ENCODE measurements at regions not wholly inside any gene's neighbourhood (a gene's known extent, or its start where the extent isn't known, plus 50 kb on each side); places are given as distances from the start of the nearest gene placed in this dataset.

DNA sequence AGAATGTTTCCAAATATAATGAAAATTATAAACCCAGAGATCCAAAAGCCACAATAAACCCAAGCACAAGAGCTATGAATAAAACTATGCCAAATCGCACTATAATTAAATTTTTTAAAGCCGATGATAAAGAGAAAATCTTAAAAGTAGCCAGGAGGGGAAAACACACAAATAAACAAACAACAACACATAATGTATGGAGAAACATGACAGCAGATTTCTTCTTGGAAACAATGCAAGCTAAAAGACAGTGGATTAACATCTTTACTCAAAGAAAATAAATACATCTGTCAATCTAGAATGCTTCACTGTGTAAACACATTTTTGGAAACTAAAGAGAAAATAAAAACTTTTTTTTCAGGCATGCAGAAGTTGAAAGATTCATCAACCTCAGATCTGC is 53.0 kb upstream of the SMOX start:
- H3K27ac ChIP-seq = no peak overlapping the region
- no peak overlapping the region for H3K4me3 ChIP-seq

DNA sequence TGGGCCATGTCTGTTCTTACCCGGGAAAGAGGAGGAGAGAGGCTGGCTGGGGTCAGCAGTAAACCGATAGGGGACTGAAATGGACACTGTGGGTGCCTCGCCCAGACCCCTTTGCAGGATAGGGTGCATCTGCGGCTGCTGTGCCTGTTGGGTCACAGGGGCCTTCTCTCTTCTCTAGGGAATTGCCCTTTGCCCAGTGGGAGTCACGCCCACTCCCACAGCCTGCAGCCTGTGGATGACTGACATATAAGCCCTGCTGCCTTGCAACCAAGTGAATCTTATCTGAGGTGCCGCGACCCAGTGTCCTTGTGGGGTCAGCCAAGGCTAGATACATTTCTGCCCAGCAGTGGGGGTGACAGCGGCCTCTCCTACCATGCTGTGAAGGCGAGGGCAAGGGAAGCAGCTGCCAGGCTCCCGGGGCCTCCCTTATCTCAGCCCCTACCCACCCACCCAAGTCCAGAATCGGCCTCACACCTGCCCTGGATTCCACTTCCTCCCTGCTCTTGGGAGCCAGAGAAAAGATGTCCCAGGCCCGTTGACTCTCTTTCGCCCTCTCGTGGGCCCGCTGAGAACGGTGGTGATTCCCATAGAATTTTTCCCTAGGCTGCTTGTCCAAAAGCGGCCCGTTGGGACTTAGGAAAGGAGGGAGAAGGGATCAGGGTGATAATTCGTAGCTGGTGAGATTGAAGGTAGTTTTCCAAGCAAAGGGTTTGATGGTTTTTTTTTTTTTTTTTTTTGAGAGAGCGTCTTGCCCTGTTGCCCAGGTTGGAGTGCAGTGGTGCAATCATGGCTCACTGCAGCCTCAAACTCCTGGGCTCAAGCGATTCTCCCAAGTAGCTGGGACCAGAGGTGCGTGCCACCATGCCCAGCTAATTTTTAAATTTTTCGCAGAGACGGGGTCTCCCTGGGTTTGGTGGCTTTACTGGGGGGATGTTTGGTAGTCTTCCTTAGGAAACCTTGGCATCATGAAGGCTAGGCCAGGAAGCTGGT is 56.8 kb upstream of the SMOX start:
- peak overlapping the region in 2 of 21 experiments; percentile 11 to 18 for H3K27ac ChIP-seq
- no peak overlapping the region for H3K4me3 ChIP-seq

DNA sequence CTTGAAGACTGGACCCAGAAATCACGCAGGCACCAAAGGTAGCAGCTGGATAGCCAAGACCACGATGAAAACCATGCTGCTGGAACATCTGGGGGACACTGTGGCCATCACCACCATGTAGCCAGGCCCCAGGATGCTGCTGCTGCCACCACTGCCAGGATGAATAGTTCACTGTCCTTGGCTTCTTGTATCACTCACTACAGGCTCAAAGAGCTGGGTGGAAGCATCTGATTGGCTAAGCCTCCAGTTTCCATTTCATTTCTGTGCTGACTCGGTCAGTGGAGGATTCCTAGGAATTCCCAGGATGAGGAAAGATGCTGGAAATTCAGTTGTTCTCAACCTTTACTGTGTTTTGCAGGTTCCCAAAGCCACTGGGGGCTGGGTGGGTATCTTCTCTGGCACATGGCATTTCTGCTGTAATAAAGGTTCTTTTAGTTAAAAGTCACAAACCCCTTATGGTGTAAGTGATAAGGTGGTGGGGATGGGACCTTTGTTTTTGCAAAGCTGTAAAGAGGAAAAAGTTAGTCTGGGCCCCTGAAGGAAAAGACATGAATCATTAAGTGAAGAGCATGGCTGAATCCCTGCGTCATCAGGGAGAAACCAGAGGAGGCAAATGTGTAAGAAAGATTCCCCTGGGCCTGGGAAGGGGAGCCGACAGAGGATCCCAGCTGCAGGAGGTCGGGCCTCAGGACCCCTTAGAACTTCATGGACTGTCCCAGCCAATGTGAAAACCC is 57.7 kb upstream of the SMOX start:
- H3K27ac ChIP-seq = peak overlapping the region in 2 of 21 experiments; percentile 11 to 18

DNA sequence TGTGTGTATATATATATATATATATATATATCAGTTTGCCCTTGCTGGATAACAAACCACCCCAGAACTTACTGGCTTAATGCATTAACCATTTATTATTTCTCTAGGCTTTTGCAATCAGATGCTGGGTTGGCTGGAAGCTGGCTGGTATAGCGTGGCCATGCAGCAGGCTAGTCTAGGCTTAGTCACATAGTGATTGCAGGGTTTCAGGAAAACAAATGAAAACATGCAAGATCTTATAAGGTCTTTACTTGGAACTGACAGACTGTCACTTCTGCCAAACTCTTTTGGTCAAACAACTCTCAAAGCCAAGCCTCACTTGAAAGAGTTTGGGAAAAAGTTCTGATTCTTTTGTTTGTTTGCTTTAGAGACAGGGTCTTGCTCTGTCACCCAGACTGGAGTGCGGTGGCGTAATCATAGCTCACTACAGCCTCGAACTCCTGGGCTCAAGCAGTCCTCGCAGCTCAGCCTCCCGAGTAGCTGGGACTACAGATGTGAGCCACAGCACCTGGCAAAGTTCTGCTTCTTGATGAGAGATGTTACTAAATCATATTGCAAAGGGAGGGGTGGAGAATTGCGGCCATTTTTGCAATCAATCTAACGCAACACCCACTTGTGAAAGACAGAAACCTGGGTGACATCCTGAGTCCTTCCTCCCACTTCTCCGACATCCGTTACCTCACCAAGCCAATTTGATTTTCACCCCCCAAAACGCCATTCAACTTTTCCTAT is 58.7 kb upstream of the SMOX start:
- no peak overlapping the region for H3K4me3 ChIP-seq
- H3K27ac ChIP-seq = peak overlapping the region in 1 of 21 experiments; percentile 22

More for the DNA sequence above, 57.7 kb upstream of the SMOX start:
- no peak overlapping the region for H3K4me3 ChIP-seq

DNA sequence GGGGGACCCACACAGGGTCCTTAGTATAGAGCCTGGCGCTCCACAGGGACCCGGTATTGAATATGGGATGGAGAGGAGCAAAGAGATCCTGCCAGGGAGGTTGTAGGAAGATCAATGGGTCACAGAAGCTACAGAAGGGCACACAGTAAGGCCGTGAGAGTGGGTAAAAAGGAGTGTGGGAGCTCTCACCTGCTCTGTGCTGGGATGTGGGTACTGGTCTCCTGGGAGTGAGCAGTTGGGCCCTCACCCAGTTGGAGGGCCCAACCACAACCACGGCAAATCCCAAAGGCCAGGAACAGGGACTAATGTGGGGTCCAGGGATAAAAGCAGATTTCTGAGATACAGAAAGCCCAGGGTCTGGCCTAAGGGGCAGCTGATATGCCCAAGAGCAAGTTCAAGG is 59.9 kb upstream of the SMOX start:
- Histone ChIP-seq H3K27ac (no peak overlapping the region), H3K4me3 (no peak overlapping the region)

DNA sequence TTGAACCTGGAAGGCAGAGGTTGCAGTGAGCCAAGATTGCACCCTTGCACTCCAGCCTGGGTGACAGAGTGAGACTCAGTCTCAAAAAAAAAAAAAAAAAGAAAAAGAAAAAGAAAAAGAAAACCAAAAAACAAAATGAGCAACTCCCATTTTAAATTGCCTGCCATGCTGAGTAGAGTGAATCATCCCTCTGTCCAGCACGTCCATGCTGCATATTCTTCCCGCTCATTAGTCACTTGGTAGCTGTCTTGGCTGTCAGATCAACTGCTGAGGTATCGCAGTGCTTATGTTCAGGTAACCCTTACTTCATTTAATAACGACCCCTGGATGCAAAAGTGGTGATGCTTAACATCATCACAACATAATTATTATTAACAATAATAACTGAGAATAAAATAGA is 60.7 kb upstream of the SMOX start:
- Histone ChIP-seq H3K4me3 (no peak overlapping the region), H3K27ac (no peak overlapping the region)

DNA sequence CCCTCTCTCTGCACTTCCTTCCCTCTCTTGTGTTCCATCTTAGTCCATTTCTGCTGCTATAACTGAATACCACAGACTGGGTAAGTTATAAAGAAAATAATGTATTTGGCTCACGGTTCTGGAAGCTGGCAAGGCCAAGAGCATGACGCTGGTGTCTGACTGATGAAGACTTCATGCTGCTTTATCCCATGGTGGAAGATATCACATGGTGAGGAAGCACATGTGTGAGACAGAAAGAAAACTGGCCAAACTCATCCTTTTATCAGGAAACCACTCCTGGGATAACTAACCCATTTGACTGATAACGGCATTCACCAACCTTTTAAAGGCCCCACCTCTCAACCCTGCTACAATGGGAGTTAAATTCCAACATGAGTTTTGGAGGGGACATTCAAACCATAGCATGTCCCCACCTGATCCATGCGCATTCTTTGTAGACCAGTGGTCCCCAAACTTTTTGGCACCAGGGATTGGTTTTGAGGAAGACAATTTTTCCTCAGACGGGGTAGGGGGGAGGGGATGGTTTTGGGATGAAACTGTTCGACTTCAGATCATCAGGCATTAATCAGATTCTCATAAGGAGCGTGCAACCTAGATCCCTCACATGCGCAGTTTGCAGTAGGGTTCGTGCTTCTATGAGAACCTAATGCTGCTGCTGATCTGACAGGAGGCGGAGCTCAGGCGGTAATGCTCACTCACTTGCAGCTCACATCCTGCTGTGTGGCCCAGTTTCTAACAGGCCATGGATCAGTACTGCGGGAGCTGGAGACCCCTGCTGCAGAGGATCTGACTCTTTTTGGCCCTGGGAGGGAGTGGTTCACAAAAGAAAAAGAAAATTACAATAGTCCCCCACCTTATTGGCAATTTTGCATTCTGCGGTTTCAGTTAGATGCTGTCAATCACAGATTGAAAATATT is 61.6 kb upstream of the SMOX start:
- Histone ChIP-seq H3K4me3 (no peak overlapping the region), H3K27ac (no peak overlapping the region)

DNA sequence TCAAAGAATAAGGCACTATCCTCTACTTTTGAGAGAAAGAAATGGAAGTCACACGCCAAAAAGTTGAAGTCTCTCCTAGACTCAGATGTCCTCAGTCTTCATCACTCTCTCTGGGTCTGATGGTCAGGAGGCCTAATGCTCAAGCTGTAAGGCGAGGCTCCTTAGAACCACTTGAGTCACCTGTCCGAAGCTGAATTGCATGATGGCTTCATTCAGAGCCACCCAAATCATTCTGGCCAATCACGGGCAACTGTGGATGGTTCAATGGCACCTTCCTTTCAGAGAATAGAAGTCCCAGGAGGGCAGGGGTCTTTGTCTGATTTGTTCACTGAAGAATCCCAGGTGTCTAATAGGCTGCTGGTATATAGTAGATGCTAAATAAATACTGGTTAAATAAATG is 63.9 kb upstream of the SMOX start:
- H3K27ac ChIP-seq = peak overlapping the region in 1 of 21 experiments; percentile 14
- no peak overlapping the region for H3K4me3 ChIP-seq

DNA sequence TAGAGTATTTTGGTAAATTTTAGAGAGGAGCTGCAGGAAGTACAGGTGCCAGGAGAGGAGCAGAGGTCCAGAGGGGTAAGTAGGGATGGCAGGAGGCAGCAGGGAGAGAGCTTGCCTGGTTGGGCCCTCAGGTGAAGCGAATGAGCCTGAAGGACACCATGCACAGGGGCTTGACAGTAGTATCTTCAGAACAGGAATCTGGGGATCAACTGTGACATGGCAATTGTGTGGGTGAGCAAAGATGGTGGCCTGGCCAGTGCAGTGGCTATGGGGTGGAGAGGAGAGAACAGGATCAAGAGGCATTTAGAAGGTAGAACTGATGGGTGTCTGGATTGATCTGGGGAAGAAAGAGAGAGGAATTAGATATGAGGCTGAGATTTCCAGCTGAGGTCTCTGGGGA is 64.5 kb upstream of the SMOX start:
- Histone ChIP-seq H3K27ac (peak overlapping the region in 4 of 21 experiments; percentile 60 to 84 (median 68)), H3K4me3 (no peak overlapping the region)

DNA sequence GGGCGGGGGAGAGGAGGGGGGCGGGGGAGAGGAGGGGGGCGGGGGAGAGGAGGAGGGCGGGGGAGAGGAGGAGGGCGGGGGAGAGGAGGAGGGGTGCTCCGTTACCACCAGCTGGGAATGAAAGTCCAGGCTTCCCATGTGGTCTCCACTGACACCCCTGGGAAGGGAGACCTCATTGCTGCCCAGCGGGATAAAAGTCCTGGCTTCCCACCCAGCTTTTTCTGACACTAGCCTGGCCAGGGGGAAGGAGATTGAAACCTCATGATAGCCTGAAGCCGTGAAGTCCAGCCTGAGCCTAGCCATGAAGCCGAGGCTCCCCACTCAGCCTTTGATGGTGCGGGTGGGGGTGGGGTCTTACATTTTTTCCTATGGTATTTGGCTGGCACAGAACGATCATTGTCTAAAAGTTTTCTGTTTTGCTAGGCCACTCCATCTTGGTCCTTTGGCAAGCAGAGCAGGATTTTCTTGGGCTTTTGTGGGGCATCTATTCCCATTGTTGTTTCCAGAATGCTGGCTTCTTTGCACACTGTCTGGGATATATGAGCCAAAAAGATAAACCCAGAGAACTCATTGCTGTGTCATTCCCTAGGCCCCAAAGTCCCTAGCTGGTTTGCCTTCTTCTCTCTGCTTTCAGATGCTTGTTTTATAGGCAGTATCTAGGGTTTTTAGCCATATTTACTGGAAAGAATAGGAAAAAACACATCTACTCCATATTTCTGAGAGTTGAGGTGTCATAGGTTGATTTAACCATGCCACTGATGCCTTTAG is 65.3 kb upstream of the SMOX start:
- H3K27ac ChIP-seq = peak overlapping the region in 16 of 21 experiments; percentile 2 to 84 (median 58)

DNA sequence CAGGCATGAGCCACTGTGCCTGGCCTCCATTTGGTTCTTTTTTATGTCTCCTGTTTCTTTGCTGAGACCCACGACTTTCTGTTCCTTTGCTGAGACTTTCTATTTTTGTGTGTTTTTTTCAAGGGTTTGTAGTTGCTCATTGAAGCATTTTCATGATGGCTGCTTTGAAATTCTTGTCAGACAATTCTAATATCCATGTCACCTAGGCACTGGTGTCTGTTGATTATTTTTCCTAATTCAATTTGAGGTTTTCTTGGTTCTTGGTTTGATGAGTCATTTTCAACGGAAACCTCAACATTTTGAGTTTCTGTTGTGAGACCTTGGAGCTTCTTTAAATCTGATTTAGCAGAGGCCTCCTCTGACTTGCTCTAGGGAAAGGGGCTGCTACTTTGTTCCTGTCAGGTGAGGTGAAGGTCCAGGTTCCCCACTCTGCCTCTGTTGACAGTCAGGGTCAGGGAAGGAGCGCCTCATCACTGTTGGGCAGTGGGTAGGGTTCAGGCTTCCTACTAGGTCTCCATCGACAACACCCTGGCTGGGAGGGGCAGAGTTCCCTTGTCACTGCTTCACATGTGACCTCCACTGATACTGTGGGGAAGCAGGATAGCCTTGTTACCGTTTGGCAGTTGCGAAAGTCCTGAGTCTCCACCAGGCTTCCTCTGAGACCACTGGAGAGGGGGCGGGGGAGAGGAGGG is 66.1 kb upstream of the SMOX start:
- peak overlapping the region in 18 of 21 experiments; percentile 0 to 84 (median 65) for H3K27ac ChIP-seq
- no peak overlapping the region for H3K4me3 ChIP-seq

More for the DNA sequence above, 65.3 kb upstream of the SMOX start:
- no peak overlapping the region for H3K4me3 ChIP-seq

DNA sequence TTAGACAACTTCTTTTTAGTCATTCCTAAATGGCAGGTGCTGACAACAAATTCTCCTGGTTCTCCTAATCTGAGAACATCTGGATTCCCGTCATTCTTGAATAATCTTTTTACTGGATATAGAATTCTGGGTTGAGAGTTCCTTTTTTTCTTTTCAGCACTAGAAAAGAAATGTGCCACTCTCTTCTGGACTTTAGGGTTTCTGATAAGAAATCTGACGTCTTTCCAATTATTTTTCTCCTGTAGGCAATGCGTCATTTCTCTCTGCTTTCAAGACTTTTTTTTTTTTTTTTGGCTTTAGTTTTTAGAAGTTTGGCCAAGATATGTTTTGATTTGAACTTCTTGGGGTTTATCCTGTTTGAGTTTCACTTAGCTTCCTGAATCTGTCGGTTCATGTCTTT is 66.1 kb upstream of the RNF24 start:
- Histone ChIP-seq H3K27ac (no peak overlapping the region), H3K4me3 (no peak overlapping the region)

DNA sequence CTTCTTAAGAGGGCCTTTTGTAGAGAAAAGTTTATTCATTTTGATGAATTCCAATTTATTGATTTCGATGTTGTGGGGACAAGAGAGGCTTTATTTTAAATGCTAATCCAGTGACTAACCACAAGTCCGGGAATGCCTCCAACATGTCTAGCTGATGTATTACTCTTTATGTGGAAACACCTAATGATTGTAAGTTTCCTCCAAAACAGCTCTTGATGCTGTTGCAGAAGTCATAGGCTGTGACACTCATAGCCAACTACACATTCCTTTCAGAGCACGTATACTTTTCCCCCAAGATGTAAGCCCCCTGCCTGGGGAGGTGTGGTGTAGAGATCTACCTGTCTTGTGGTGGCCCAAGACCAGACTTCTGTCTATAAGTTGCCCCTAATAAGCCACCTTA is 61.3 kb upstream of the RNF24 start:
- H3K27ac ChIP-seq = no peak overlapping the region
- H3K4me3 ChIP-seq = no peak overlapping the region

DNA sequence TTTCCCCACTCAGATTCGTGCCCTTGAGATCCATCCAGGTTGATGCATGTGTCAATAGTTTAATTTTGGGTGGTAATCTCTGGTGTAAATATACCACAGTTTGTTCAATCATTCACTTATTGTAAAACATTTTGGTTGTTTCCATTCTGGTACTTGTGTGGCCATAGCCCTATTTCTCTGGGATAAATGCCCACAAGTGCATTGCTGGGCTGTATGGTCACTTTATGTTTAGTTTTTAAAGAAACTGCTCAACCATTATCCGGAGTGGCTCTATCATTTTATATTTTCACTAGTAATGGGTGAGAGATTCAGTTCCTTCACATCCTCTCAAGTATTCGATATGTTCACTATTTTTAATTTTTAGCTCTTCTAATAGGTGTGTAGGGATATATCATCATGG is 60.7 kb upstream of the RNF24 start:
- Histone ChIP-seq H3K27ac (no peak overlapping the region), H3K4me3 (no peak overlapping the region)

DNA sequence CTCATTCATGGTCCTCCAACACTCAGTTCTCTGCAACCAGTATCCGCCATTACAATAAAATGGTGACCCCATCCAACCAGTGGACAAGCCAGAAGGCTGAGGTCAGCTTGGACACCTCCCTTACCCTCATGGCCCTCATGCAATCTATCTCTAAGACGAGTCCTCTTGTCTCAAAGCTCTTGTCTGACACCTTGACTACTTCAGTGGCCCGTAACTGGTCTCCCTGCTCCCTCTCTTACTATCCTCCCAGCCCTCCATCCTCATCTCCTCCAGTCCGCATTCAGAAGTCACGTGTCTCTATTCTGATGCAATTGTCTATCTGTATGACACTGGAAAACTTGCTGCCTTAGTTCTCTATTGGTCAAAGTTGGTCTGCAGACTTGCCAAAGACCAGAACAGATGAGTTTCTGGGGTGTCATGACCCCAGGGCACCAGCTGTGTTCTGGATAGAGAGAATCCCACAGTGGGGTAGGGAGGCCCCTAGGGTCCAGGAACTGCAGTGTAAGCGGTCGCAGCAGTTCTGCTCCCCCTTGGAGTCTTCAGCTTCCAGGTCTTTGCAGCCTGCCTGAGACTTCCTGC is 59.6 kb upstream of the RNF24 start:
- H3K27ac ChIP-seq = no peak overlapping the region
- H3K4me3 ChIP-seq = no peak overlapping the region

DNA sequence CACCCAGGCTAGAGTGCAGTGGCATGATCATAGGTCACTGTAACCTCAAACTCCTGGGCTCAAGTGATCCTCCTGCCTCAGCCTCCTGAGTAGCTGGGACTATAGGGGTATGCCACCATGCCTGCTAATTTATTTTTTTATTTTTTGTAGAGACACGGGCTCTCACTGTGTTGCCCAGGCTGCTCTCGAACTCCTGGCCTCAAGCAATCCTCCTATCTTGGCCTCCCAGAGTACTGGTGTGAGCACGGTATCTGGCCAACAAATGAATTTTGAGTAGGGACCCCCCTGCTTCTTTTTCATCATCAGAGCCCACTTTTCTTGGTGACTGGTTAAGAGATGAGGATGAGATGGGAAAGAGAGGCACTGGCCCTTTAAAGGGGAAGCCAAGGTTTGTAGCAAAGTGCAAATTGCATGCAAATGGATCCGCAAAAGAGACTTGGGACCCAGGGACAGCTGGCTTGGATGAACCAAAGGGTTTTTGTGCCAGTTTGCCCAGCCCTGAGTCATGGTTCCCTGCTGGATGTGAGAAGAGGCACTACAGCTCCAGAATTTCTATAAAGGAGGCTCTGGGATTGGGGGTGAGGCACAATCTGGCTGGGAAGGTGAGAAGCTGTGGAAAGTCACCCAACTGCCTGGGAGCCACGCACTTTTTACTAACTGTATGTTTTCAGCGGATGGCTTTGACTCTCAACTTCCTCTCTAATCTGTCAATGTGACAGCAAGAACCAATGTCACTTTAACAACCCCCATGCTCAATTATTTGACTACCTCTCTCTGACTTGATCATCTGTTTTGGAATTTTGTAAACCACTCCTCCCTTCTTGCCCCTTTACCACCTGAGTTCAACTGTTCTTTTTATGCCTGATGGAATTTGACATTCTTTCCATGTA is 58.7 kb upstream of the RNF24 start:
- Histone ChIP-seq H3K27ac (no peak overlapping the region), H3K4me3 (no peak overlapping the region)
